ENCODE measurements at regions not wholly inside any gene's neighbourhood (a gene's known extent, or its start where the extent isn't known, plus 50 kb on each side); places are given as distances from the start of the nearest gene placed in this dataset.

DNA sequence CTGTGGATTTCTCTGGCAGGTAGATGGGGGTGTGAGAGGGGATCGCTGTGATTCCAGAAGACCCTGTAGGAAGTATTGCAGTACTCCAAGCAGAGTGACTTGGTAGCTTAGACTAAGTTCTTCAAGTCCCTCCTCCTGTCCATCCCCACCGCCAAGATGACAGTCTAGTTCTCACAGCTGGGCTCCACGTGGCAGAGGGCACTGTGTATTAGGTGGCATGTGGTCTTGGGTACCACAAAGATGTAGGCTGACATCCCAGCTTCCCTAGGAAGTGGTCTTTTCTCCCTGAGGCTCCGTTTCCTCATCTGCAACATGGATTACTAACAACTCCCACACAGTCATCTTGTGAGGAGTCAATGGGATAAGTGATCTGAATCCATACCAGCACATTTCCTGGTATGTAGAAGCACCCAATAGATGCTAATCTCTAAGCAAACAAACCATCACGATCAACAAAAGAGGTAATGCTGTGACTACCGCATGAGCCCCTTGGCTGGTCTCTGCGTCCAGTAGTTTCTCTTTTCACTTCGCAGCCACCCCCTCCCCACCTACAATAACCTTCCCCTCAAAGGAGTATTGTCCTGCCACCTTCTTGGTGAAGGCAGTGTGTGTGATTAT lies 349.1 kb upstream of the EEF2KMT start:
- no peaks in the 10 kb centered on the region for H3K79me1 ChIP-seq (ENCODE audit: low read depth in 1 of 2, low read length in 2 of 2)
- POLR2A ChIA-PET (ENCODE audit: unreplicated experiment), result no interaction called here
- H2AK9ac ChIP-seq (replicated peaks; ENCODE audit: low read depth, low read length, poor library complexity), result no peak overlapping the region
- WGBS, 2 experiments (ENCODE audit: extremely low coverage in 2 of 2, insufficient read length in 1 of 2), result no CpG with 5 or more reads among the region's 8 CpGs
- in situ Hi-C loops (cut with MboI; ENCODE audit: low sequenced_read_pairs), result loop anchor here (25.0 kb wide), 1 partner anchor 109 kb away; no protein-coding TSS in a partner anchor
- no peaks in the 10 kb centered on the region for H3K9me1 ChIP-seq (ENCODE audit: insufficient read depth, low read length)
- CTCF ChIA-PET, result no interaction called here
- no peak overlapping the region for H3K4ac ChIP-seq (ENCODE audit: low read depth, low read length)
- no peak overlapping the region for H3K23ac ChIP-seq (ENCODE audit: low read depth, low read length)
- H3K4me3 ChIP-seq (ENCODE audit: insufficient read depth, low read depth, low read length), result no peak overlapping the region
- no peak overlapping the region for H3K56ac ChIP-seq (ENCODE audit: extremely low read depth, insufficient read depth, low read length)
- no peaks in the 10 kb centered on the region for H3K4me1 ChIP-seq (ENCODE audit: control insufficient read depth, insufficient read depth, low read length)
- ATAC-seq (ENCODE audit: low read depth) (no peak), DNase-seq (no peak)
- H2AK5ac ChIP-seq (ENCODE audit: low read depth, low read length), result no peak overlapping the region
- no peak overlapping the region for H3K4me2 ChIP-seq (ENCODE audit: low read depth, low read length)
- TF ChIP-seq MAZ (IDR thresholded peaks at IDR 0.05; ENCODE audit: borderline replicate concordance, low read depth, low read length) (no peak), RCOR1 (IDR thresholded peaks at IDR 0.05; ENCODE audit: insufficient replicate concordance, low read length) (no peak), FOS (IDR thresholded peaks at IDR 0.05; ENCODE audit: low read depth, low read length) (no peak), CHD1 (IDR thresholded peaks at IDR 0.05; ENCODE audit: low read depth, low read length) (no peak), CTCF (conservative IDR thresholded peaks at IDR 0.05; ENCODE audit: low read depth, low read length) (no peak), SMC3 (IDR thresholded peaks at IDR 0.05; ENCODE audit: low read depth, low read length) (no peak), BHLHE40 (IDR thresholded peaks at IDR 0.05; ENCODE audit: low read depth, low read length) (no peak), USF2 (IDR thresholded peaks at IDR 0.05; ENCODE audit: low read depth, low read length) (no peak), CEBPB (IDR thresholded peaks at IDR 0.05; ENCODE audit: low read depth, low read length) (no peak), POLR2A (IDR thresholded peaks at IDR 0.05; ENCODE audit: low read depth, low read length) (no peak), MXI1 (IDR thresholded peaks at IDR 0.05; ENCODE audit: borderline replicate concordance, low read depth, low read length) (no peak), MAFK (IDR thresholded peaks at IDR 0.05; ENCODE audit: low read depth, low read length) (no peak), RFX5 (IDR thresholded peaks at IDR 0.05; ENCODE audit: low read depth, low read length) (no peak), NFE2L2 (IDR thresholded peaks at IDR 0.05; ENCODE audit: low read depth, low read length) (no peak), RAD21 (IDR thresholded peaks at IDR 0.05; ENCODE audit: low read length) (no peak)
- TF ChIP-seq, protein P1, sequence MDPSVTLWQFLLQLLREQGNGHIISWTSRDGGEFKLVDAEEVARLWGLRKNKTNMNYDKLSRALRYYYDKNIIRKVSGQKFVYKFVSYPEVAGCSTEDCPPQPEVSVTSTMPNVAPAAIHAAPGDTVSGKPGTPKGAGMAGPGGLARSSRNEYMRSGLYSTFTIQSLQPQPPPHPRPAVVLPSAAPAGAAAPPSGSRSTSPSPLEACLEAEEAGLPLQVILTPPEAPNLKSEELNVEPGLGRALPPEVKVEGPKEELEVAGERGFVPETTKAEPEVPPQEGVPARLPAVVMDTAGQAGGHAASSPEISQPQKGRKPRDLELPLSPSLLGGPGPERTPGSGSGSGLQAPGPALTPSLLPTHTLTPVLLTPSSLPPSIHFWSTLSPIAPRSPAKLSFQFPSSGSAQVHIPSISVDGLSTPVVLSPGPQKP (IDR thresholded peaks at IDR 0.05; ENCODE audit: borderline replicate concordance, low read depth, low read length), result no peak
- no peak overlapping the region for H3K27ac ChIP-seq (ENCODE audit: insufficient read depth, low read length)
- H2BK15ac ChIP-seq (ENCODE audit: low read depth, low read length), result no peak overlapping the region
- H4K91ac ChIP-seq (ENCODE audit: insufficient read depth, low read depth, low read length), result no peak overlapping the region
- no peaks in the 10 kb centered on the region for H3K36me3 ChIP-seq (ENCODE audit: control insufficient read depth, insufficient read depth, low read length)
- H3K9me3 ChIP-seq (ENCODE audit: control insufficient read depth, insufficient read depth, low read length), result peaks cover 30% of the 10 kb centered on the region
- no peaks in the 10 kb centered on the region for H4K20me1 ChIP-seq (ENCODE audit: insufficient read depth, low read length)
- H4K8ac ChIP-seq (ENCODE audit: low read depth in 2 of 2, low read length in 2 of 2), result no peak overlapping the region
- no peak overlapping the region for H2AFZ ChIP-seq (replicated peaks; ENCODE audit: low read length, poor library complexity)
- dilution Hi-C loops (cut with HindIII; ENCODE audit: low sequenced_read_pairs, unreplicated experiment), result no loop called here
- H2BK20ac ChIP-seq (ENCODE audit: low read depth, low read length), result no peak overlapping the region
- H3K18ac ChIP-seq (ENCODE audit: low read depth, low read length), result no peak overlapping the region
- BruUV-seq (replicated peaks), result no TSS peak
- H3K27me3 ChIP-seq (ENCODE audit: control insufficient read depth, insufficient read depth, low read length), result no peaks in the 10 kb centered on the region
- H2BK120ac ChIP-seq (ENCODE audit: low read depth, low read length), result no peak overlapping the region
- no peak overlapping the region for H3K9ac ChIP-seq (ENCODE audit: low read depth, low read length)
- no peak overlapping the region for H2BK5ac ChIP-seq (ENCODE audit: low read depth, low read length, poor library complexity, severe bottlenecking)
- H4K5ac ChIP-seq (ENCODE audit: low read depth, low read length), result no peak overlapping the region
- intact Hi-C loops (cut with micrococcal nuclease), result no loop called here
- no peak overlapping the region for H3K14ac ChIP-seq (replicated peaks; ENCODE audit: low read depth, low read length)
